ENCODE measurements at regions not wholly inside any gene's neighbourhood (a gene's known extent, or its start where the extent isn't known, plus 50 kb on each side); places are given as distances from the start of the nearest gene placed in this dataset.

DNA sequence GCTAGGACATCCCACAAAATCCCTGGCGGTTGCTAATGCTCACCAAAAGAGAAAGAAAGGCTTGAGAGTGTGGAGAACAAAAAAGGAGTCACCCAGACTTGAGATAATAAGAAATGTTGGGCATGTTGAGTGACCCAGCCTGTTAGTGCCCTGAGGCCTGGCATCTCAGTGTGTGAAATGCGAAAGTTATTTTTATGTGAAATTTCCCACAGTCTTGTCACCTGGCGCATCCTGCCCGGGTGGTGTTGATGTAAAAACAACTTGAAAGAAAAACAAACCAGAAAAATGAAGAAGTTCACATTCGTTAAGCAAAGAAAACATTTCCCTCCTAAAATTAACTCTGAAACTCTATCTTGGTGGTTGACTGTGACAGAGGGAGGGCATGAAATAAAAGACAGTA is 495.2 kb downstream of the MID1IP1 start:
- Histone ChIP-seq H3K36me3 (replicated peaks in 1 of 2; ENCODE audit: insufficient read depth in 1 of 2, low read depth in 2 of 2) (no peaks in the 10 kb centered on the region), H3K27me3 (no peaks in the 10 kb centered on the region), H3K9me3 (no peaks in the 10 kb centered on the region), H3K4me1 (no peaks in the 10 kb centered on the region), H3K27ac (no peak overlapping the region), H3K4me3 (no peak overlapping the region)
- intact Hi-C loops (cut with DNase I): no loop called here
- WGBS, 2 donors: 85% methylated on average over 5 of the region's 5 CpGs
- TF ChIP-seq, protein P1, sequence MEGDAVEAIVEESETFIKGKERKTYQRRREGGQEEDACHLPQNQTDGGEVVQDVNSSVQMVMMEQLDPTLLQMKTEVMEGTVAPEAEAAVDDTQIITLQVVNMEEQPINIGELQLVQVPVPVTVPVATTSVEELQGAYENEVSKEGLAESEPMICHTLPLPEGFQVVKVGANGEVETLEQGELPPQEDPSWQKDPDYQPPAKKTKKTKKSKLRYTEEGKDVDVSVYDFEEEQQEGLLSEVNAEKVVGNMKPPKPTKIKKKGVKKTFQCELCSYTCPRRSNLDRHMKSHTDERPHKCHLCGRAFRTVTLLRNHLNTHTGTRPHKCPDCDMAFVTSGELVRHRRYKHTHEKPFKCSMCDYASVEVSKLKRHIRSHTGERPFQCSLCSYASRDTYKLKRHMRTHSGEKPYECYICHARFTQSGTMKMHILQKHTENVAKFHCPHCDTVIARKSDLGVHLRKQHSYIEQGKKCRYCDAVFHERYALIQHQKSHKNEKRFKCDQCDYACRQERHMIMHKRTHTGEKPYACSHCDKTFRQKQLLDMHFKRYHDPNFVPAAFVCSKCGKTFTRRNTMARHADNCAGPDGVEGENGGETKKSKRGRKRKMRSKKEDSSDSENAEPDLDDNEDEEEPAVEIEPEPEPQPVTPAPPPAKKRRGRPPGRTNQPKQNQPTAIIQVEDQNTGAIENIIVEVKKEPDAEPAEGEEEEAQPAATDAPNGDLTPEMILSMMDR (IDR thresholded peaks at IDR 0.05): no peak
- no peak for TF ChIP-seq POLR2A (IDR thresholded peaks at IDR 0.05)
- DNase-seq (no peak), ATAC-seq (no peak)

DNA sequence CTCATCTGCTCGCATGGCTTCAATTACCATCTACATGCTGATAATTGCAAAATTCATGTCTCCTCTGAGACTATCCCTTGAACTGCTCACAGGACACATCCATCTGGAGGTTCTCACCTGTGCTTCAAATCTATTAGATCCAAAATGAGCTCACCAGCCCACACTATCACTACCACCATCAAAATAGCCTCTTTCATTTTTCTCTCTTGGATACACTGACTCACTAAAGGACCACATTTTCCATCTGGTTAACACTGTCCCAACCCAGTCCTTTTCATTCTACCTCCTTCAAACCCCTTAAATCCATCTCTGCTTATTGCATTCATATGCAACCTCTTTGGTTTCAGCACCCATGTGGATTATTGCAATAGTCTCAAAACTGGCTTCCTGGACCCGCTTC is 497.6 kb downstream of the MID1IP1 start:
- Histone ChIP-seq H3K36me3 (replicated peaks in 1 of 2; ENCODE audit: insufficient read depth in 1 of 2, low read depth in 2 of 2) (no peaks in the 10 kb centered on the region), H3K9me3 (no peaks in the 10 kb centered on the region), H3K27ac (no peak overlapping the region), H3K4me1 (no peaks in the 10 kb centered on the region), H3K27me3 (no peaks in the 10 kb centered on the region), H3K4me3 (no peak overlapping the region)
- ATAC-seq (no peak), DNase-seq (no peak)
- 80 to 88% methylated on average over 2 of the region's 2 CpGs for WGBS, 2 donors
- intact Hi-C loops (cut with DNase I): no loop called here
- TF ChIP-seq POLR2A (IDR thresholded peaks at IDR 0.05): no peak
- TF ChIP-seq, protein P1 (IDR thresholded peaks at IDR 0.05): no peak

DNA sequence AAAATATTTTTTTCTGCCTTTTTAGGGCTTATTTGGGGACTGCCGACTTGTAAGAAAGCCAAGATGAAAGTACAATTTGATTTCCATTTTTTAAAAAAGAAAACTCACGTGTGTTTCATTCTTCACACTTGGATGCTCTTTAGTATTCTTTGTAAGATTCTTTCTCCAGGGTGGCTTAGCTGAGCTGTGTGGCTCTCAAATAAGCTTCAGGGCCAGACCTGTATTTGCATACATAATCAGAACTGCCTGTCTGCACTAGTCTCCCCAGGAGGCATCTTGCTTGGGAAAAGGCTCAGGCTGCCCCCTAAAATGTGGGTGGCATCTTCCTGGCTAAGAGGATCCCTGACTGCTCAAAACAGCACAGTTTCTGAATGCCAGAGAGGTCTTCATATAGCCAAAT is 498.4 kb downstream of the MID1IP1 start:
- ATAC-seq (no peak), DNase-seq (no peak)
- no peak for TF ChIP-seq POLR2A (IDR thresholded peaks at IDR 0.05)
- TF ChIP-seq, protein P1 (IDR thresholded peaks at IDR 0.05): no peak
- Histone ChIP-seq H3K4me3 (no peak overlapping the region), H3K9me3 (no peaks in the 10 kb centered on the region), H3K27ac (no peak overlapping the region), H3K27me3 (no peaks in the 10 kb centered on the region), H3K36me3 (replicated peaks in 1 of 2; ENCODE audit: insufficient read depth in 1 of 2, low read depth in 2 of 2) (no peaks in the 10 kb centered on the region), H3K4me1 (no peaks in the 10 kb centered on the region)
- intact Hi-C loops (cut with DNase I): no loop called here
- 72 to 78% methylated on average over 2 of the region's 2 CpGs for WGBS, 2 donors

DNA sequence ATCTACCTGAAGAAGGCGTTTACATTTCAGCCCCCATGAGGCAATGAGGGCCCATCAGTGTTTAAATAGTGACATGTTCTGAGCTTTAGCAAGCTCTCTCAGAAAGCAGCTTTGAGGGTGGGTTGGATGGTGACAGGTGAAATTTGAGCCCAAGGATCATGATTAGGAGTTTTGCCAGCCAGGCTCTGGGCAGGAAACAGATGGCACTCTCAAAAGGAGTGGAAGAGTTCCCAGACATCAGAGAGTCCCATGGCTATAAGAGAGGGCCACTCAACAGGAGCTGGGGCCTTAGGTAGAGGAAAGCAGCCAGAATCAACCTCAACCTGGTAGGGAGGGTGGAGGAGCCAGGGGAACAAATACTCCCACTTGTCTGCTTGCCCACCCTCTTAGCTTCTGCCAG is 499.8 kb downstream of the MID1IP1 start:
- ATAC-seq (no peak), DNase-seq (no peak)
- no peaks in the 10 kb centered on the region for H3K36me3 ChIP-seq (replicated peaks in 1 of 2; ENCODE audit: insufficient read depth in 1 of 2, low read depth in 2 of 2)
- H3K9me3 ChIP-seq: no peaks in the 10 kb centered on the region
- H3K27me3 ChIP-seq: no peaks in the 10 kb centered on the region
- H3K4me3 ChIP-seq: no peak overlapping the region
- WGBS, 2 donors: 70% methylated on average over 1 of the region's 1 CpG; no CpG with 5 or more reads in 1 of the 2 donors
- TF ChIP-seq, protein P1 (IDR thresholded peaks at IDR 0.05): no peak
- TF ChIP-seq POLR2A (IDR thresholded peaks at IDR 0.05): no peak
- intact Hi-C loops (cut with DNase I): no loop called here
- H3K4me1 ChIP-seq: no peaks in the 10 kb centered on the region
- H3K27ac ChIP-seq: no peak overlapping the region

DNA sequence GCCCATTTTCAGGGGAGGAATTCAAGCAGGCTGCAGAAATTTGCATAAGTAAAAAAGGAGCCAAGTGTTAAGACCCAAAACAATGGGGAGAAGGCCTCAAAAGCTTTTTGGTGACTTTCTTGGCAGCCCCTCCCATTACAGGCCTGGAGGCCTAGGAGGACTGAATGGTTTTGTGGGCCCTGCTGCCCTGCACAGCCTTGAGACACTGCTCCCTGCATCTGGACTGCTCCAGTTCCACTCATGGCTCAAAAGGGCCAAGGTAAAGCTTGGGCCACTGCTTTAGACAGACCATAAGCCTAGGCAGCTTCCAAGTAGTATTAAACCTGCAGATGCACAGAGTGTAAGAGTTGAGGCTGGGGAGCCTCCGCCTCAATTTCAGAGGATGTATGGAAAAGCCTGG is 501.6 kb downstream of the MID1IP1 start:
- no peak for DNase-seq
- WGBS, 2 donors: 100% methylated on average over 1 of the region's 1 CpG; no CpG with 5 or more reads in 1 of the 2 donors
- no peak for ATAC-seq
- Histone ChIP-seq H3K4me1 (no peaks in the 10 kb centered on the region), H3K4me3 (no peak overlapping the region), H3K9me3 (no peaks in the 10 kb centered on the region), H3K27me3 (no peaks in the 10 kb centered on the region), H3K27ac (no peak overlapping the region), H3K36me3 (replicated peaks in 1 of 2; ENCODE audit: insufficient read depth in 1 of 2, low read depth in 2 of 2) (no peaks in the 10 kb centered on the region)
- TF ChIP-seq, protein P1 (IDR thresholded peaks at IDR 0.05): no peak
- TF ChIP-seq POLR2A (IDR thresholded peaks at IDR 0.05): no peak
- intact Hi-C loops (cut with DNase I): no loop called here

Measured in body of pancreas (tissue), 4 donors.